Suprapubic skin (tissue), 4 donors: ENCODE measurements at regions not wholly inside any gene's neighbourhood (a gene's known extent, or its start where the extent isn't known, plus 50 kb on each side); places are given as distances from the start of the nearest gene placed in this dataset.

Experiments used
- DNase-seq, 2 donors: peaks; one replicate each; pipeline ENCODE4 v3.0.0-alpha.2; 2019; ENCODE audit warnings: low spot score in 2 of 2
- H3K27ac ChIP-seq: fragments of 200-600 bp; sonication (generic); one replicate; pipeline ENCODE4 v1.5.1; 2019
- H3K27me3 ChIP-seq: fragments of 200-600 bp; sonication (generic); one replicate; pipeline ENCODE4 v1.5.1; 2019
- H3K36me3 ChIP-seq: fragments of 200-600 bp; sonication (generic); one replicate; pipeline ENCODE4 v1.5.1; 2019
- H3K4me1 ChIP-seq: fragments of 200-600 bp; sonication (generic); one replicate; pipeline ENCODE4 v1.5.1; 2019
- H3K4me3 ChIP-seq: fragments of 200-600 bp; sonication (generic); one replicate; pipeline ENCODE4 v1.5.1; 2019; ENCODE audit warnings: mild to moderate bottlenecking
- H3K9me3 ChIP-seq: fragments of 200-600 bp; sonication (generic); one replicate; pipeline ENCODE4 v1.5.1; 2019
- CTCF ChIP-seq, 2 donors: fragments of 200-600 bp in 1 of 2; fragments of 450-650 bp in 1 of 2; sonication (generic) in 1 of 2; IDR thresholded peaks; one replicate each; pipeline ENCODE4 v1.5.1; 2016 to 2019; ENCODE audit warnings: antibody characterized with exemption in 2 of 2, mild to moderate bottlenecking in 1 of 2, moderate library complexity in 1 of 2
- EP300 ChIP-seq: sonication (generic); formaldehyde crosslinking; IDR thresholded peaks from one replicate; pipeline ENCODE4 v1.6.1; 2017; ENCODE audit warnings: antibody characterized with exemption
- POLR2A ChIP-seq, 2 donors: fragments of 450-650 bp; IDR thresholded peaks; one replicate each; pipeline ENCODE4 v1.6.1; 2017; ENCODE audit warnings: antibody characterized with exemption in 2 of 2, mild to moderate bottlenecking in 2 of 2, moderate library complexity in 2 of 2
- POLR2AphosphoS5 ChIP-seq, 3 donors: sonication (generic); formaldehyde crosslinking; IDR thresholded peaks; one replicate each; pipeline ENCODE4 v1.6.1; 2017; ENCODE audit warnings: antibody characterized with exemption in 3 of 3
- WGBS: methylation state at CpG from one replicate; pipeline ENCODE4 v1.1.5; 2018; 5-methylcytosine and 5-hydroxymethylcytosine counted together

- WGBS = 66% methylated on average over 2 of the region's 2 CpGs
- H3K9me3 ChIP-seq = no peaks in the 10 kb centered on the region
- H3K27me3 ChIP-seq = no peaks in the 10 kb centered on the region
- no peak for TF ChIP-seq CTCF (IDR thresholded peaks at IDR 0.05)
- TF ChIP-seq POLR2A (IDR thresholded peaks at IDR 0.05) = no peak
- no peak for TF ChIP-seq EP300
- no peak for TF ChIP-seq POLR2AphosphoS5 (IDR thresholded peaks at IDR 0.05)
- no peak overlapping the region for H3K27ac ChIP-seq
- no peak for DNase-seq
- H3K4me1 ChIP-seq = no peaks in the 10 kb centered on the region
- H3K36me3 ChIP-seq = no peaks in the 10 kb centered on the region
- H3K4me3 ChIP-seq = no peak overlapping the region
Measured at GRCh38 chrX:38930474-38930873, 129.2 kb downstream of the MID1IP1 start.

- Histone ChIP-seq H3K4me3 (no peak overlapping the region), H3K4me1 (peaks cover 3% of the 10 kb centered on the region), H3K27me3 (no peaks in the 10 kb centered on the region), H3K36me3 (no peaks in the 10 kb centered on the region), H3K27ac (no peak overlapping the region), H3K9me3 (no peaks in the 10 kb centered on the region)
- no peak for TF ChIP-seq CTCF (IDR thresholded peaks at IDR 0.05)
- no peak for TF ChIP-seq POLR2AphosphoS5 (IDR thresholded peaks at IDR 0.05)
- DNase-seq = no peak
- WGBS = 76% methylated on average over 4 of the region's 4 CpGs
Measured at GRCh38 chrX:38935561-38935960, 134.3 kb downstream of the MID1IP1 start.

GRCh38 chrX:38937400-38937799 is 136.1 kb downstream of the MID1IP1 start:
- no peak for DNase-seq
- Histone ChIP-seq H3K36me3 (no peaks in the 10 kb centered on the region), H3K9me3 (no peaks in the 10 kb centered on the region), H3K4me1 (peaks cover 3% of the 10 kb centered on the region), H3K27ac (no peak overlapping the region), H3K27me3 (no peaks in the 10 kb centered on the region), H3K4me3 (no peak overlapping the region)
- TF ChIP-seq POLR2AphosphoS5 (IDR thresholded peaks at IDR 0.05) = no peak

GRCh38 chrX:38937926-38938325 is 136.7 kb downstream of the MID1IP1 start:
- no peak for DNase-seq
- Histone ChIP-seq H3K4me1 (peaks cover 3% of the 10 kb centered on the region), H3K9me3 (no peaks in the 10 kb centered on the region), H3K4me3 (no peak overlapping the region), H3K27me3 (no peaks in the 10 kb centered on the region), H3K36me3 (no peaks in the 10 kb centered on the region), H3K27ac (no peak overlapping the region)
- TF ChIP-seq POLR2A (IDR thresholded peaks at IDR 0.05) (no peak), CTCF (IDR thresholded peaks at IDR 0.05) (no peak), POLR2AphosphoS5 (IDR thresholded peaks at IDR 0.05) (no peak), EP300 (no peak)
- 35% methylated on average over 3 of the region's 3 CpGs for WGBS

- no peaks in the 10 kb centered on the region for H3K9me3 ChIP-seq
- H3K4me1 ChIP-seq = peaks cover 3% of the 10 kb centered on the region
- H3K36me3 ChIP-seq = no peaks in the 10 kb centered on the region
- no peak overlapping the region for H3K4me3 ChIP-seq
- H3K27ac ChIP-seq = no peak overlapping the region
- TF ChIP-seq EP300 = no peak
- TF ChIP-seq POLR2AphosphoS5 (IDR thresholded peaks at IDR 0.05) = peak in 1 of 3 donors; percentile 78
- no peak for TF ChIP-seq POLR2A (IDR thresholded peaks at IDR 0.05)
- TF ChIP-seq CTCF (IDR thresholded peaks at IDR 0.05) = no peak
- no peak for DNase-seq
- H3K27me3 ChIP-seq = no peaks in the 10 kb centered on the region
- WGBS = 15% methylated on average over 1 of the region's 1 CpG
Measured at GRCh38 chrX:38939067-38939466, 137.8 kb downstream of the MID1IP1 start.

- Histone ChIP-seq H3K4me1 (peaks cover 3% of the 10 kb centered on the region), H3K36me3 (no peaks in the 10 kb centered on the region), H3K9me3 (no peaks in the 10 kb centered on the region), H3K27ac (peak overlapping the region; percentile 67), H3K27me3 (no peaks in the 10 kb centered on the region), H3K4me3 (no peak overlapping the region)
- TF ChIP-seq CTCF (IDR thresholded peaks at IDR 0.05) = no peak
- TF ChIP-seq POLR2A (IDR thresholded peaks at IDR 0.05) = no peak
- TF ChIP-seq POLR2AphosphoS5 (IDR thresholded peaks at IDR 0.05) = no peak
- no peak for TF ChIP-seq EP300
- no peak for DNase-seq
- 62% methylated on average over 3 of the region's 3 CpGs for WGBS
Measured at GRCh38 chrX:38940547-38940946, 139.3 kb downstream of the MID1IP1 start.
